ENCODE measurements at regions not wholly inside any gene's neighbourhood (a gene's known extent, or its start where the extent isn't known, plus 50 kb on each side); places are given as distances from the start of the nearest gene placed in this dataset.

GRCh38 chr3:59515966-59516365 lies 466.1 kb upstream of the CFAP20DC start:
- 41% methylated on average over 3 of the region's 3 CpGs for WGBS (ENCODE audit: missing lambda C conversion rate)
- H3K27ac ChIP-seq = no peak overlapping the region
- ATAC-seq = no peak
- H3K9me3 ChIP-seq = no peaks in the 10 kb centered on the region
- no peak overlapping the region for H3K4me2 ChIP-seq
- POLR2A ChIA-PET = no interaction called here
- H3K4me1 ChIP-seq = no peaks in the 10 kb centered on the region
- TF ChIP-seq ZSCAN20 (CRISPR knock-in tag; IDR thresholded peaks at IDR 0.05) (no peak), HOXA7 (CRISPR knock-in tag; IDR thresholded peaks at IDR 0.05) (no peak), JUNB (IDR thresholded peaks at IDR 0.05) (no peak), SREBF2 (IDR thresholded peaks at IDR 0.05) (no peak), PHF8 (IDR thresholded peaks at IDR 0.05; ENCODE audit: borderline replicate concordance, low read depth) (no peak), HOXB5 (CRISPR knock-in tag; IDR thresholded peaks at IDR 0.05) (no peak), TP53 (CRISPR knock-in tag; IDR thresholded peaks at IDR 0.05) (no peak), HDAC2 (IDR thresholded peaks at IDR 0.05) (no peak), REST (IDR thresholded peaks at IDR 0.05) (no peak), RAD21 (conservative IDR thresholded peaks at IDR 0.05 in 1 of 2, IDR thresholded peaks at IDR 0.05 in 1 of 2) (no peak), RCOR1 (IDR thresholded peaks at IDR 0.05; ENCODE audit: low read depth, low read length) (no peak)
- CTCF ChIA-PET = no interaction called here
- H3K4me3 ChIP-seq = no peak overlapping the region
- no peak for FAIRE-seq
- DNase-seq (ENCODE audit: low read depth in 1 of 2, low spot score in 1 of 2) = no peak

- no peak overlapping the region for H3K4me2 ChIP-seq
- no peaks in the 10 kb centered on the region for H3K4me1 ChIP-seq
- no peak overlapping the region for H3K4me3 ChIP-seq
- no peaks in the 10 kb centered on the region for H3K9me3 ChIP-seq
- CTCF ChIA-PET = no interaction called here
- POLR2A ChIA-PET = no interaction called here
- ATAC-seq (no peak), DNase-seq (ENCODE audit: low read depth in 1 of 2, low spot score in 1 of 2) (no peak), FAIRE-seq (no peak)
- TF ChIP-seq ELK1 (IDR thresholded peaks at IDR 0.05; ENCODE audit: low read depth, low read length) (no peak), TP53 (CRISPR knock-in tag; IDR thresholded peaks at IDR 0.05) (no peak), CHD2 (IDR thresholded peaks at IDR 0.05; ENCODE audit: low read length, partially characterized antibody) (no peak), USF2 (IDR thresholded peaks at IDR 0.05) (no peak), BHLHE40 (IDR thresholded peaks at IDR 0.05; ENCODE audit: low read depth, low read length) (no peak), ZSCAN20 (CRISPR knock-in tag; IDR thresholded peaks at IDR 0.05) (no peak), KDM1A (IDR thresholded peaks at IDR 0.05; ENCODE audit: low read depth) (no peak), JUN (IDR thresholded peaks at IDR 0.05) (no peak), FOXS1 (CRISPR knock-in tag; IDR thresholded peaks at IDR 0.05) (no peak), EHMT2 (IDR thresholded peaks at IDR 0.05; ENCODE audit: low read depth) (no peak), BCL3 (IDR thresholded peaks at IDR 0.05) (no peak), NPAS2 (CRISPR knock-in tag; IDR thresholded peaks at IDR 0.05; ENCODE audit: borderline replicate concordance) (no peak), CHD4 (IDR thresholded peaks at IDR 0.05; ENCODE audit: borderline replicate concordance) (no peak), NR3C1 (IDR thresholded peaks at IDR 0.05) (no peak), HMGXB4 (CRISPR knock-in tag; IDR thresholded peaks at IDR 0.05; ENCODE audit: borderline replicate concordance) (no peak), EHF (CRISPR knock-in tag; IDR thresholded peaks at IDR 0.05) (no peak), HDAC2 (IDR thresholded peaks at IDR 0.05) (no peak), EP300 (IDR thresholded peaks at IDR 0.05) (no peak), CBX2 (IDR thresholded peaks at IDR 0.05; ENCODE audit: borderline replicate concordance, low read depth) (no peak), ESRRA (IDR thresholded peaks at IDR 0.05; ENCODE audit: borderline replicate concordance, low read length) (no peak)
- no peak overlapping the region for H3K27ac ChIP-seq
- WGBS (ENCODE audit: missing lambda C conversion rate) = 28% methylated on average over 7 of the region's 7 CpGs
Measured at GRCh38 chr3:59514865-59515482, 465.1 kb upstream of the CFAP20DC start.
